NCI-H1694 treated with DMSO at 0.1 percent for 48 hours (cell line): ENCODE measurements at regions not wholly inside any gene's neighbourhood (a gene's known extent, or its start where the extent isn't known, plus 50 kb on each side); places are given as distances from the start of the nearest gene placed in this dataset.
"Not testable (repeated sequence)": the region's sequence is repeated elsewhere in the genome, so short reads cannot be mapped to it uniquely, and the experiment has no call there.

Experiments
- DNase-seq: peaks from one replicate; lab custom pipeline; 2025; lab: John Stamatoyannopoulos, UW

GRCh38 chr2:131828633-131829455 is 301.2 kb downstream of the CCDC74A start:
- not testable (repeated sequence) for DNase-seq

GRCh38 chr2:131829456-131830241 is 302.0 kb downstream of the CCDC74A start:
- DNase-seq = not testable (repeated sequence)

GRCh38 chr2:131830242-131830945 is 302.7 kb downstream of the CCDC74A start:
- DNase-seq = not testable (repeated sequence)

- DNase-seq = not testable (repeated sequence)
Observed at GRCh38 chr2:131830946-131831310, 303.2 kb downstream of the CCDC74A start.

GRCh38 chr2:131831450-131832208 is 303.9 kb downstream of the CCDC74A start:
- DNase-seq = peak; percentile 61

GRCh38 chr2:131832209-131832780 is 304.6 kb downstream of the CCDC74A start:
- DNase-seq = peak; percentile 20

- DNase-seq = peak; percentile 76
Observed at GRCh38 chr2:131832917-131833316, 305.2 kb downstream of the CCDC74A start.

GRCh38 chr2:131833367-131834202 is 305.9 kb downstream of the CCDC74A start:
- not testable (repeated sequence) for DNase-seq

GRCh38 chr2:131834203-131835020 is 306.7 kb downstream of the CCDC74A start:
- DNase-seq = not testable (repeated sequence)

GRCh38 chr2:131835022-131835421 is 307.3 kb downstream of the CCDC74A start:
- peak; percentile 35 for DNase-seq

- DNase-seq = no peak
Observed at GRCh38 chr2:131835621-131836091, 308.0 kb downstream of the CCDC74A start.

GRCh38 chr2:131836116-131836515 is 308.4 kb downstream of the CCDC74A start:
- not testable (repeated sequence) for DNase-seq

- not testable (repeated sequence) for DNase-seq
Observed at GRCh38 chr2:131844044-131844443, 316.4 kb downstream of the CCDC74A start.

GRCh38 chr2:131856202-131856601 is 305.6 kb downstream of the ANKRD30BL start:
- DNase-seq = not testable (repeated sequence)

- peak; percentile 19 for DNase-seq
Observed at GRCh38 chr2:131858197-131858596, 303.6 kb downstream of the ANKRD30BL start.
